H1 (cell line): ENCODE measurements at regions not wholly inside any gene's neighbourhood (a gene's known extent, or its start where the extent isn't known, plus 50 kb on each side); places are given as distances from the start of the nearest gene placed in this dataset.

Experiments
- JUN ChIP-seq: IDR thresholded peaks from 2 replicates; pipeline ENCODE4 v1.6.1; 2011; ENCODE audit warnings: low read depth, mild to moderate bottlenecking, improper control_type of control experiment, low read length
- MAFK ChIP-seq: IDR thresholded peaks from 2 replicates; pipeline ENCODE4 v1.6.1; 2012; ENCODE audit warnings: low read depth, mild to moderate bottlenecking, improper control_type of control experiment, low read length
- RXRA ChIP-seq: IDR thresholded peaks from 2 replicates; pipeline ENCODE4 v1.6.1; 2011; ENCODE audit warnings: low read depth, mild to moderate bottlenecking, low read length, moderate library complexity; ENCODE audit not compliant: insufficient read depth
- TAF1 ChIP-seq: IDR thresholded peaks from 2 replicates; pipeline ENCODE4 v1.6.1; 2011; ENCODE audit warnings: mild to moderate bottlenecking, low read depth, low read length
- TF ChIP-seq, protein P1 (sequence below): fragments of 300-600 bp; sonication (generic); IDR thresholded peaks from 2 replicates; pipeline ENCODE4 v1.7.1; 2012; ENCODE audit warnings: low read length, moderate library complexity, mild to moderate bottlenecking, inconsistent platforms; ENCODE audit not compliant: insufficient replicate concordance

GRCh38 chr20:16111172-16111832 lies 461.9 kb downstream of the KIF16B start (continued):
- TF ChIP-seq, protein P1, sequence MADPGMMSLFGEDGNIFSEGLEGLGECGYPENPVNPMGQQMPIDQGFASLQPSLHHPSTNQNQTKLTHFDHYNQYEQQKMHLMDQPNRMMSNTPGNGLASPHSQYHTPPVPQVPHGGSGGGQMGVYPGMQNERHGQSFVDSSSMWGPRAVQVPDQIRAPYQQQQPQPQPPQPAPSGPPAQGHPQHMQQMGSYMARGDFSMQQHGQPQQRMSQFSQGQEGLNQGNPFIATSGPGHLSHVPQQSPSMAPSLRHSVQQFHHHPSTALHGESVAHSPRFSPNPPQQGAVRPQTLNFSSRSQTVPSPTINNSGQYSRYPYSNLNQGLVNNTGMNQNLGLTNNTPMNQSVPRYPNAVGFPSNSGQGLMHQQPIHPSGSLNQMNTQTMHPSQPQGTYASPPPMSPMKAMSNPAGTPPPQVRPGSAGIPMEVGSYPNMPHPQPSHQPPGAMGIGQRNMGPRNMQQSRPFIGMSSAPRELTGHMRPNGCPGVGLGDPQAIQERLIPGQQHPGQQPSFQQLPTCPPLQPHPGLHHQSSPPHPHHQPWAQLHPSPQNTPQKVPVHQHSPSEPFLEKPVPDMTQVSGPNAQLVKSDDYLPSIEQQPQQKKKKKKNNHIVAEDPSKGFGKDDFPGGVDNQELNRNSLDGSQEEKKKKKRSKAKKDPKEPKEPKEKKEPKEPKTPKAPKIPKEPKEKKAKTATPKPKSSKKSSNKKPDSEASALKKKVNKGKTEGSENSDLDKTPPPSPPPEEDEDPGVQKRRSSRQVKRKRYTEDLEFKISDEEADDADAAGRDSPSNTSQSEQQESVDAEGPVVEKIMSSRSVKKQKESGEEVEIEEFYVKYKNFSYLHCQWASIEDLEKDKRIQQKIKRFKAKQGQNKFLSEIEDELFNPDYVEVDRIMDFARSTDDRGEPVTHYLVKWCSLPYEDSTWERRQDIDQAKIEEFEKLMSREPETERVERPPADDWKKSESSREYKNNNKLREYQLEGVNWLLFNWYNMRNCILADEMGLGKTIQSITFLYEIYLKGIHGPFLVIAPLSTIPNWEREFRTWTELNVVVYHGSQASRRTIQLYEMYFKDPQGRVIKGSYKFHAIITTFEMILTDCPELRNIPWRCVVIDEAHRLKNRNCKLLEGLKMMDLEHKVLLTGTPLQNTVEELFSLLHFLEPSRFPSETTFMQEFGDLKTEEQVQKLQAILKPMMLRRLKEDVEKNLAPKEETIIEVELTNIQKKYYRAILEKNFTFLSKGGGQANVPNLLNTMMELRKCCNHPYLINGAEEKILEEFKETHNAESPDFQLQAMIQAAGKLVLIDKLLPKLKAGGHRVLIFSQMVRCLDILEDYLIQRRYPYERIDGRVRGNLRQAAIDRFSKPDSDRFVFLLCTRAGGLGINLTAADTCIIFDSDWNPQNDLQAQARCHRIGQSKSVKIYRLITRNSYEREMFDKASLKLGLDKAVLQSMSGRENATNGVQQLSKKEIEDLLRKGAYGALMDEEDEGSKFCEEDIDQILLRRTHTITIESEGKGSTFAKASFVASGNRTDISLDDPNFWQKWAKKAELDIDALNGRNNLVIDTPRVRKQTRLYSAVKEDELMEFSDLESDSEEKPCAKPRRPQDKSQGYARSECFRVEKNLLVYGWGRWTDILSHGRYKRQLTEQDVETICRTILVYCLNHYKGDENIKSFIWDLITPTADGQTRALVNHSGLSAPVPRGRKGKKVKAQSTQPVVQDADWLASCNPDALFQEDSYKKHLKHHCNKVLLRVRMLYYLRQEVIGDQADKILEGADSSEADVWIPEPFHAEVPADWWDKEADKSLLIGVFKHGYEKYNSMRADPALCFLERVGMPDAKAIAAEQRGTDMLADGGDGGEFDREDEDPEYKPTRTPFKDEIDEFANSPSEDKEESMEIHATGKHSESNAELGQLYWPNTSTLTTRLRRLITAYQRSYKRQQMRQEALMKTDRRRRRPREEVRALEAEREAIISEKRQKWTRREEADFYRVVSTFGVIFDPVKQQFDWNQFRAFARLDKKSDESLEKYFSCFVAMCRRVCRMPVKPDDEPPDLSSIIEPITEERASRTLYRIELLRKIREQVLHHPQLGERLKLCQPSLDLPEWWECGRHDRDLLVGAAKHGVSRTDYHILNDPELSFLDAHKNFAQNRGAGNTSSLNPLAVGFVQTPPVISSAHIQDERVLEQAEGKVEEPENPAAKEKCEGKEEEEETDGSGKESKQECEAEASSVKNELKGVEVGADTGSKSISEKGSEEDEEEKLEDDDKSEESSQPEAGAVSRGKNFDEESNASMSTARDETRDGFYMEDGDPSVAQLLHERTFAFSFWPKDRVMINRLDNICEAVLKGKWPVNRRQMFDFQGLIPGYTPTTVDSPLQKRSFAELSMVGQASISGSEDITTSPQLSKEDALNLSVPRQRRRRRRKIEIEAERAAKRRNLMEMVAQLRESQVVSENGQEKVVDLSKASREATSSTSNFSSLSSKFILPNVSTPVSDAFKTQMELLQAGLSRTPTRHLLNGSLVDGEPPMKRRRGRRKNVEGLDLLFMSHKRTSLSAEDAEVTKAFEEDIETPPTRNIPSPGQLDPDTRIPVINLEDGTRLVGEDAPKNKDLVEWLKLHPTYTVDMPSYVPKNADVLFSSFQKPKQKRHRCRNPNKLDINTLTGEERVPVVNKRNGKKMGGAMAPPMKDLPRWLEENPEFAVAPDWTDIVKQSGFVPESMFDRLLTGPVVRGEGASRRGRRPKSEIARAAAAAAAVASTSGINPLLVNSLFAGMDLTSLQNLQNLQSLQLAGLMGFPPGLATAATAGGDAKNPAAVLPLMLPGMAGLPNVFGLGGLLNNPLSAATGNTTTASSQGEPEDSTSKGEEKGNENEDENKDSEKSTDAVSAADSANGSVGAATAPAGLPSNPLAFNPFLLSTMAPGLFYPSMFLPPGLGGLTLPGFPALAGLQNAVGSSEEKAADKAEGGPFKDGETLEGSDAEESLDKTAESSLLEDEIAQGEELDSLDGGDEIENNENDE = no peak
- no peak for TF ChIP-seq JUN
- no peak for TF ChIP-seq TAF1
- TF ChIP-seq MAFK = no peak
- no peak for TF ChIP-seq RXRA
